ENCODE measurements at regions not wholly inside any gene's neighbourhood (a gene's known extent, or its start where the extent isn't known, plus 50 kb on each side); places are given as distances from the start of the nearest gene placed in this dataset.

DNA sequence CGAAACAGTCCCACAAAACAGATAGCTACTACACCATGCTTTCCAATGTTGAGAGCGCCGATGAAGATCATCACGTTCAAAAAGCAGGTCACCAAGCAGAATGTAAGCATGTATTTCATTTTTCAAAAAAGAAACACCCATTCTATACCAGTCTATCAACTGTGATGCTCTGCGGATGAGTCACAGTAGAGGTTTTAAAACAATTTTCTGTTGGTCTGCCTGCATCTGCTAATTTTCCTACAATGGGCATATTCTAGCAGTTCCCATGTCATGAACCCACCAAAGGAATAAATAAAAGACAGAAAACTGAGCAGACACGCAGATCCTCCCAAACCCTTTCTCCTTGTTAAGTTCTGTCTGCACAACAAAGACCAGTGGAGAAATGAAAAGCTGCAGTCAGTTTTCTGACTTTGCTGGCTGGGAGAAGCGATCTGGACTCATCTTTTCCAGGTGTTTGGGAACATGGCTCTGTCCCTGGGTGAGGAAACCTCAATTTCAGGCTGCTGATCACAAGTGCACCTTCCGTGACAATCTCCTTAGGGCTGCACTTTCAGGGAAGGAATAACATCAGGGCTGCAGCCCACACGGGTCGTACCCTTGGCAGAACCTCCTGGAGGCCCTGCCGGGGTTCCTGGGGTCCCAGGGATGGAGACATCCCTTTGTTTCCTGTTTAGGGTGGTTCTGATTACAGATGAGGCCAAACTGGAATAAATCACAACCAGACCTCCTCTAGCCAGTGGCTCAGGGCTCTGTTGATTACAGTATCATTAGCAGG lies 200.1 kb downstream of the BMP7 start:
- no peak for DNase-seq

DNA sequence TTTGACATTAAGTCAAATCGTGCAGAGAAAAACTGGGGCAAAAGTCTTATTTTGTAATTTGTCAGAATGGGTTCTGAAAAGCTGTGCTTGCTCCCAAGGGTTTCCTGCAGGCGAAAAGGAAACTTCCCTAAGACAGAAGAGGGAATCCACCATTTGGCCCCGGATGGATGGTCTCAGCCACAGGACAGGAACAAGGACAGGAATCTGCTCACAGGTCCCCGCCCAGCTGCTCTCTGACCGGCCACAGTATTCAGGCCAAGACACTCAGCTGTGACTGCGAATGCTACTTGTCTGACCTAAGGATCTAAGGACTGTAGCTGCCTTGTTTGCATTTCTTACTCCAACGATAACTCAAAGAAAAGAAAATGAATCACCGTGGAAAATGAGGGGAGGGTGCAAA lies 197.0 kb downstream of the BMP7 start:
- DNase-seq = no peak

DNA sequence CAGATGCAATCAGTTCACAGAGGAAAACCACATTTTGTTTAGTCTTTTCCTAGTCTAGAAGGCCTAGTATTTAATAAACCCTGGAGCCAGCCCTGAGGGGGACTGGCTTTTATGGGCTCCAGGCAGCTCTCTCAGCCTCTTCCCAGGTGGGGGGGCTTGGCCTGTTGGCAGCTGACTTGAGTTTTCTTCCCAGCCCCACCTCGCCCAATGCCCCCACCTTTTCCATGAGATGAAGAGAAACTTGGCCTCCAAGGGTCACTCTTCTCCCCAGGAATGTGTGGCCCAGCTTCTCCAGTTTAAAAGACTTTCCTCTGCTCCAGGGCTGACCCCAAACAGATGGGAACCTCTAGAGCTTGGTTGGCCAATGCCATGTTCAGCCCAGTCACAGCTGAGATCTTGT lies 196.1 kb downstream of the BMP7 start:
- no peak for DNase-seq

DNA sequence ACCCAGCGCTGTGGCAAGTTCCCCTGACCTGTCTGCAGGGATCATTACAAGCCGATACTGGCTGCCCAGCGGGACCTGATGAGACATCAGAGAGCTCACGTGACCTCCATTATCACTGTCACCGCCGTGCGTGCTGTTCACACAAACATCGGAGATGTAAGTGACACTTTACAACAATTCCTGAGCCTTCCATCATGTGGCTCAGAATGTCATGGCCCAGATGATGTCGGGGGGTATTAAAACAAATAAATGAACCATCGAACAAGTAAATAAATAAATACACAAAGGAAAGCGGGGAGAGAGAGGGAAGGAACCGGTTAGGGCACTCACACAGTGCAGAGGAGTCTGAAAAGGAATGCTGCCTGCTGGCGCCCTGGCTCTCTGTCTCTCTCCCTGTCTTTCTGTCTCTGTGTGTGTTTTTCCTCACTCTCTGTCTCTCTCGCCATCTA lies 195.1 kb downstream of the BMP7 start:
- no peak for DNase-seq

DNA sequence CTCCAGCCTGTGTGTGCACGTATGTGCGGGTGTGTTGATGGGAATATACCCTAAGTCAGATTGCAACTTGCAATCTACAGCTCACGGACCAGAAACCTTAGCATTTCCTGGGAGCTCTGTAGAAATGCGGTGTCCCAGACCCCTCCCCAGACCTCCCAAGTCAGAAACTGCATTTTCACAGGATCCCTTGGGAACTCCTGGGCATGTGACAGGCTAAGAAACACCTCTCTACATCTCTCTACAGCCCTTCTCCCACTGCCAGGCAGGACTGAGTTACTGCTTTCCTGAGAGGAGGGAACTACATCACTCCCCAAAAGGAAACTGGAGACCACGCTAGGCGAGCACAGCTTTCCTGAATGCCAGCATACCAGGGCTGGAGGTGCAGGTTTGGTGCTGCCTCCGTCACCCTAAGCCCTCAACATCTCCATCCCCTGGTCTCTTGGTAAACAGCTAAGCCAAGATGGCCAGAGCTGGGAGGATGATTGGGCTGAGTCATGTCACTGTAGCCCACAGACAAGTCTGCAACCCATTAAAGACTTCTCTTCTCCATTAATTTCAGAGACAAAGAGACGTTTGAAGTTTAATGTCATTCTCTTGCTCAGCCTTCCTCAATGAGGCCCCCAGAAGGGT lies 194.4 kb downstream of the BMP7 start:
- DNase-seq = no peak

DNA sequence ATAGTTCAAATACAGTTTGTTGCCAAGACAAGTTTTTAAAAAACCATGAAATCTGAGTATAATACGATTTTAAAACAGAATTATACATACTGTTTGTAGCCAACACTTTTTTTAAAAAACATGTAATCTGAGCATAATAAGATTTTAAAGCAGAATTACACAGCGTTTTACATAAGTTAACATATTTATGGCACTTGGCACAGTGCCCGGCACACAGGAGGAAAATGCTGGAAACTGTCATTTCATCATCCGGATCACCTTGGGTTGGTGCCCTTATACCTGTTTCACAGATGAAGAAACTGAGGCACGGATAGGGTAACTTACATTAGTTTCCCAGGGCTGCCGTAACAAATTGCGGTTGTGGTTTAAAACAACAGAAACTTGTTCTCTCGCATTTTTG lies 193.0 kb downstream of the BMP7 start:
- no peak for DNase-seq

DNA sequence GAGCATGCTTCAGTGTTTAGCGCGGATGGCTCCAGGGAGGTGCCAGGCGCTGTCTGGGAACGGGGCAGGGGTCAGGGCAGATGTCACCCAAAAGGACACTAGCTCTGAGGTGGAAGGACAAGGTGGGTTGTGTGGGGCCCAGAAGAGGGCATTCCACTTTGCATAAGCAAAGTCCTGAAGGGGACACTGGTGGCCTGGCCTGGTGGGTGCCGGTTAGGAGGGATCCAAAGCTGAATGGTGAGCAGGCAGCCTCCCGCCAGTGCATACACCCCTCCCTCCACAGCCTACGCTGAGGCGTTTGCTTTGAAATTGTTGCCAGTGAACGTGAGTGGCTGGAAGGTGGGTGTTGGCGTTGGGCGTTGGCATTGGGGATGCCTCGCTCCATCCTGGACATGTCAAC lies 192.1 kb downstream of the BMP7 start:
- DNase-seq = no peak

DNA sequence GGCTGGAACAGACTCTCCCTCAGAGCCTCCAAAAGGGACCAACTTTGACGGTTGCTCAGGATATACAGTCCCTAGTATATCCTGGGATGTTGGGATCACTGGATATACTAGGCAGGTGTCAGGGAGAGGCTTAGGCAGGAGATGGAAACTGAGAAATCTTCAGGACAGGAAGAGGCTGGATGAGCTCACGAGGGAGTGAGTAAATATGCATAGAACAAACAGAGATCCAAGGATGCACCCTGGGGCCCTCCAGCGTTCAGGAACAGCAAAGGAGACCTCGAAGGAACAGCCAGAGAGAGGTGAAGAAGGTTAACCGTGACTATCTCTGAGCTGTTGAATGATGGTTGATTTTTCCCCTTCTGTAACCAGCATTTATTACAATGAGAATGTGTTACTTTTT lies 191.3 kb downstream of the BMP7 start:
- DNase-seq = no peak

DNA sequence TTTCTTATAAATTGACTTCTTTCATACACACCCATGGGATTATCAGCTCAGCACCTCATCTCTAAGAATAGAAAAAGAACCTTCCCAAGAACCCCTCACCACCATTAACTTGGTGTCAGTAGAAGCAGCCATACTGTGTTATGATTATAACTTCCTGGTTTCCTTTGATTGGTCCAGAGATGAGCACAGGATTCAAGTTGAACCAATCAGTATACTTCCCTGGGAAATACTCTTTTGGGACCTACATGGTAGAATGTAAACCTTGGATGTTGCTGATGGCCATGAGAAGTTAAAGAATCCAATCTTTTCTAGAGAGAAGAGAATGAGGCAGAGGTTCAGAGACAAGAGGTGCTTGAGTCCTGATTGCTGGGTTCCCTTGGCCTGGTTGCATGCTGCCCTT lies 190.8 kb downstream of the BMP7 start:
- DNase-seq = no peak

DNA sequence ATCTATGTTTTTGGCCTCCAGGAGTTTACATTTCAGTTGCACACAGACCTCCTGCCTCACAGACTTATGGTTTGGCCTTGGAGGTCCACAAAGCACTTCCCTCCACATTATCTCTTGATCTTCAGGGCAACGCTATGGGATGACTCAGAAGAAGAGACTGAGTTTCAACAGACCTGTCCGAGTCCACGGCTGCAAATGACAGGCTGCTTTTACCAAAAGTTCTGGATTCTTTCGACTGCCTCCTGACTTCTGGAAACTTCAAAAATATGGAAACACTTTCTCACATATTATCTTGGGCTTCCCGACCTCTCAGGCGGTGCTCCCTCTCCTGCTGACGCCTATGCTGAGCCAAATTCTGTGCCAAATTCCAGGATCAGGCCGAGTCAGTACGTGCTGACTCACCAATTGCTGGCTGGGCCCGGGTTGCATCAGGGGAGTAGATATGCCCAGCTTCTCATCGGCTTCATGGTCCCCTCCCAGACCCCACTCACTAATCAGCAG lies 190.2 kb downstream of the BMP7 start:
- DNase-seq = no peak

DNA sequence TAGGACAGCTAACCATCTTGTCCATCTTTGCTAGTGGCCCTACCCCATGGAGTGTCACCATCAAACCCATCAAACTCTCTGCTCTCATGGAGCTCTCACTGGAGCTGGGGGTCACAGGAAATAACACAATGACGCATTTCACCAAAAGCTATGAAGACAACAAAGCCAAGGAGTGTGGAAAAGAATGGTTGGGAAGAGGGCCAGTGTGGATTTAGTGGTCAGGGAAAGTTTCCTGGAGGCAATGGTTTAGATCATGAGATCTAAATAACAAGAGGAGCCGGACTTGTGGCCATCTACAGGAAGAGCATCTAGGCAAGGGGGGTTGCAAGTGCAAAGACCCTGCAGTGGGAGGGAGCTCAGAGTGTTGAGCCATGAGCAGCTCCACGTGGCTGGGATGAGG lies 189.5 kb downstream of the BMP7 start:
- DNase-seq = no peak

DNA sequence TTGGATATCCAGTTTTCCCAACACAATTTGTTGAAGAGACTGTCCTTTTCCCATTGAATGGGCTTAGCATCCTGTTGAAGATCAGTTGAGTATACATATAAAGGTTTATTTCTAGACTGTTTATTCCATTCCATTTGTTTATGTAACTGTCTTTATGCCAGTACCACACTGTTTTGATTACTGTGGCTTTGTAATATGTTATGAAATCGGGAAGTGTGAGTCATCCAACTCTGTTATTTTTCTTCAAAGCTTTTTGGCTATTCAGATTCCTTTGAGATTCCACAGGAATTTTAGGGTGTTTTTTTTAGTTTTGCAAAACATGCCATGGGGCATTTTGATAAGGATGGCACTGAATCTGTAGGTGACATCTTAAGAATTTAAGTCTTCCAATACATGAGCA lies 188.3 kb downstream of the BMP7 start:
- DNase-seq = no peak

DNA sequence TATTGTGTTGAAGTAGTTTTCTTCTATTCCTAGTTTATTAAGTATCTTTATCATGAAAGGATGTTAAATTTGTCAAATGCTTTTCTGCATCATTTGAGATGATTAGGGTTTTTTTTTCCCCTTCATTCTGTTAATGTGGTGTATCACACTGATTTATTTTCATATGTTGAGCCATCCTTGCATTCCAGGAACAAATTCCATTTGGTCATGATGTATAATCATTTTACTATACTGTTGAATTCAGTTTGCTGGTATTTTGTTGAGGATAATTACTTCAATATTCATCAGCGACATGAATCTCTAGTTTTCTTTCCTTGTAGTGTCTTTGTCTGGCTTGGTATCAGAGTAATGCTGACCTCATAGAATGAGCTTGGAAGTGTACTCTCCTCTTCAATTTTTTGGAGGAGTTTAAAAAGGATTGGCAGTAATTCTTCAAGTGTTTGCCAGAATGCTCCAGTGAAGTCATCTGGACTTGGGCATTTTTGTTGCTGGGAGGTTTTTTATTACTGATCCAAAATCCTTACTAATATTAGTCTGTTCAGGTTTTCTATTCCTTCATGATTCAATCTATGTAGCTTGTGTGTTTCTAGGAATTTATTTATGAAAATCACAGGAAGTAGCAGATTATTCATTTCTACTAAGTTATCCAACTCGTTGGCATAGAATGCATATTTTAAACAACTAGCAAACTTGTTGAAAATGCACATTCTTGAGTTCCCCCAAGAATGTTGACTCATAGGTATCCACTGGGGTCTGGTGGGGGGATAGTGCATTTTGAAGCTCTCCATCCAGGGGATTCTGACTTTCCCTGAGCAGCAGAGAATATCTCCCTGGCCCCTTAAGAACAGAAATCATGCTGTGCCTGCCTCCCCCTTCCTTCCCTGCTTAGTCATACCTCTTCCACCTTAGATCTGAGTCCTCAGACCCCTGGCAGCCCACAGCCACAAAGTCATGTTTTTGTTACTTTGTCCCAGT lies 187.1 kb downstream of the BMP7 start:
- DNase-seq = no peak

DNA sequence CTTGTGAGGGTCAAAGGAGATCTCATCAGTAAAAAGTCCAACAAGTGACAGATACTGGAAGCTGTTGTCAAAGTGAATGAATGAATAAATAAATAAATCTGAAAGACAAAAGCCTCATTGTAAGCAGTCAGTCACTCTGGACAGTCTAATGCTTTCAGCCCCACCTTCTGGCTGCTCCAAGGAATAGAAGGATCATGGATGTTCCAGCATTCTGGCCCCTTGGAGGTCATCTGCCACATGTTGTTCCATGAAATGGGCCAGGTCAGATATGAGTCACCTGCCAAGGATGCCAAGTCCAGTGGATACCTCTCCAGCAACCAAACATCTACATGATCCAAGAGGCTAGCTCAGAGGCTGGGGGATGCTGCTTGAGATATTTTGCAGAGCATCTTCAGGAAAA lies 185.6 kb downstream of the BMP7 start:
- no peak for DNase-seq

DNA sequence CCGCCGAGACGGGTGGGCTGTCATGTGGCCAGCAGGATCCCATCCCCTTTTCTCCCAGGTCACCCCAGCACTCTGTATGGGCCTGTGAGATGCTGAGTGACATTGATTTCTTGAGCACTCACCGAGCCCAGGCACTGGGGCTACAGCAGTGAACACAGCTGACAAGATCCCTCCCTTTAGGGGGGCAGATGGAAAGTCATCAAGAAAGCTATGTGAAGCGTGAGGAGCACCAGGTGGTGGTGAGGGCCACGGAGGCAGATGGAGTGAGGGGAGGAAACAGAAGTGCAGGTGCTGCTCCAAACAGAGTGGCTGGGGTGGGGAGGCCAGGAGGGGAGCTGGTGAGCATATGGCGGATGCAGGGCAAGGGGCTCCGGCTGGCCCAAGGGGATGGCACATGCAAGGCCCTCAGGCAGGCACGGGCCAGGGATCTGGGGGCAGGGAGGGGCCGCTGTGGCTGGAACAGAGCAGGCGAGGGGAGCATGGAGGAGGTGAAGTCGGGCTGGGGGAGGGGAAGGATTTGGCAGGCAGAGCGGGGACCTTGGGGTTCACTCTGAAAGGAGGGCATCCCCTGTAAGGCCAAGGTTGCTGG lies 184.0 kb downstream of the BMP7 start:
- no peak for DNase-seq

DNA sequence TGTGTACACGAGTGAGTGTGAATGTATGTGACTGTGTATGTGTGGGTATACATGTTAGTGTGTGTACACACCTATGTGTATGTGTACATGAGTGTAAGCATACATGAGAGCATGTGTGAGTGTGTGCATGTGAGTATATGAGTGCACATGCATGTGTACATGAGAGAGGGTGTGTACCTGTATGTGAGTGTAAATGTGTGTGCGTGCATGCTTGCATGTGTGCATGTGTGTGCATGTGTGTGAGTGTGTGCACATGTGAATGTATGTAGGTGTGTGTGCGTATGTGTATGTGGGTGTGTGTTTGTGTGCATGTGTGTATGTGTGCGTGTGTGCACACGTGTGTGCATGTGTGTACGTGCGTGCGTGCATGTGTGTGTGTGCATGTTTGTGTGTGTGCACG lies 183.4 kb downstream of the BMP7 start:
- DNase-seq = no peak

DNA sequence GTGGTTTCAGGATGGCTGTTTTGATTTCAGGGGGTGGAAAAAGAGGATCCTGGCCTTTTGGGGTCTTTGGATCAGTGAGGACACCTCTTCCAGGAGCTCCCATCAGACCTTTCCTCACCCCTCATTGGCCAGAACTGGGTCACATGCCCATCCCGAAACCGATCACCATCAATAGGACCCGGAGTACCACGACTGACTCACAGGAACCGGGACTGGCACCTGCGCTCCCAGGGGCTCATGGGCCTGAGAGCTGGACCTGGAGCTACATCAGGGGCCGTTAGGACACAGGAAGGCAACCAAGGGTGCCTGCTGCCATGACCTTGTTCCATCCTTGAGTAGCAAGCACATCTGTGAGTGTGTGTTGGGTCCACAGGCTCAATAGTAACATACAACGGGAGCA lies 180.4 kb downstream of the BMP7 start:
- DNase-seq = no peak

DNA sequence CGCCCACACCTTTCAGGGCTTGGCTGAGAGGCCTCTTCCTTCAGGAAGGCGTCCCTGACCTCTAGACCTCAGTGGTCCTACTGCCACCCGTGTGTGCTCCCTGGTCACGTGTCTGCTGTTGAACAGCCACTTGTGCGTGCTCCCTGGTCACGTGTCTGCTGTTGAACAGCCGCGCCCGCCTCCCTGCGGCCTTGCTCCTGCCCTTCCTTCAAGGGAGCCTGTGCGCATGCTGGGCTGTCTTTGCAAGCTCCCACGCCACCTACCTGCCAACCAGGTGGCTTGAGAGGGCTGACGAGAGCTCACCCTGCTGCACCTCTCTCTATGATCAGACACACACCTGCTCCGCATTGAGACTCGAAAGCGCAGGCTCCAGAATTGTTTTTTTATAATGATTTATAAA lies 179.3 kb downstream of the BMP7 start:
- no peak for DNase-seq

DNA sequence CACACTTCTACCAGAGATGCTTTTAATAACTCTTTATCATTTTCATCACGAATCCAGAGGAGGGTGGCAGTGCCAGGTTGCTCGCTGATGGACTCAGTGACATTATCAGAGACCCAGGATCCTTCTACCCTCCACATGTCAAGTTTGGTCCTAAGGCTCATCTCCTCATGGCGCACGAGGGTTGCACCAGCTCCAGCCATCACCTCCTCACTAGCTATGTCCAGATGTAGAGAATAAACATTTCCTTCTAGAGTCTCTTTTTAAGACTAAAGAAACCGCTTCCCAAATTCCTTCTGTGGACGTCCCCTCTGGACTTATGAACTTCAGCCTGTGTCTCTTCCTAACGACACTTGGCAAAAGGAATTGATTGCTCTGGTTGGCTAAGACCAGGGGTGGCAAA lies 178.7 kb downstream of the BMP7 start:
- no peak for DNase-seq

DNA sequence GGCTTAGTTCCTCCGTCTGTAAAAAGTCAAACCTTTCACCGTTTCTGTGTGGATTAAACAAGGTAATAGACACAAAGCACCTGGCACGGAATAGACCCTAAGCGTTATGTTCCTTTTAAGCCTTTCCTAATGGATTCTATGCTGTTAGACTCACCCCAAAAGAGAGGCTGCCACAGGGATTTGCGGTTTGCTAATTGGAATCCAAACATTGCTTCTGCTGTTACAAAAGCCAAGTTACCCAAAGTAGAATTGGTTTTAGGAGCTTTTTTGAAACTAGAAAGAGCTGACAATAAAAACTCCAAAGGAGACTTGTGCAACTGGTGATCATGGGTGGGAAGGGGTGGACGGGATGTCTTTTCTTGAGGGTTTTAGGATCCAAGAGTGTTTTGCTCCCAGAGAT lies 178.0 kb downstream of the BMP7 start:
- no peak for DNase-seq

DNA sequence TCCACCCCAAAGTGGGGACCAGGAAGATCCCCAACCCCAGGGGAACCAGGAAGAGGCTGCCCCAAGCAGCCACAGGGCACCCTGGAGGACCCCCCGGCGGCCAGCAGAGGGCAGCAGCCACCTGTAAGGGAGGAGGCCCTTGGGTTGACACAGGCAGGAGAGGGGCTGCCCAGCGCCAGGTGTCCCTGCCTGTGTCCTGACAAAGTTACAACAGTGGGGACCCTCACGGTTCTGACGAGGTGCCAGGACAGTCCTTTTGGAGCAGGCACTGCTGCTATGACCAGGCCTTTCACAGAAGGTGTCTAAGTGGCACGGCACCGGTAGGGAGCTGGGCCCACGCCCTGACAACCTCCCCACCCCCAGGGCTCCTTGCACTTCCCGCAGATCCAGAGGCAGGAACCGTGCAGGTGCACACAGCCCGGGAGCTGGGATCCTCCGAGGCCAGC lies 176.7 kb downstream of the BMP7 start:
- DNase-seq = no peak

DNA sequence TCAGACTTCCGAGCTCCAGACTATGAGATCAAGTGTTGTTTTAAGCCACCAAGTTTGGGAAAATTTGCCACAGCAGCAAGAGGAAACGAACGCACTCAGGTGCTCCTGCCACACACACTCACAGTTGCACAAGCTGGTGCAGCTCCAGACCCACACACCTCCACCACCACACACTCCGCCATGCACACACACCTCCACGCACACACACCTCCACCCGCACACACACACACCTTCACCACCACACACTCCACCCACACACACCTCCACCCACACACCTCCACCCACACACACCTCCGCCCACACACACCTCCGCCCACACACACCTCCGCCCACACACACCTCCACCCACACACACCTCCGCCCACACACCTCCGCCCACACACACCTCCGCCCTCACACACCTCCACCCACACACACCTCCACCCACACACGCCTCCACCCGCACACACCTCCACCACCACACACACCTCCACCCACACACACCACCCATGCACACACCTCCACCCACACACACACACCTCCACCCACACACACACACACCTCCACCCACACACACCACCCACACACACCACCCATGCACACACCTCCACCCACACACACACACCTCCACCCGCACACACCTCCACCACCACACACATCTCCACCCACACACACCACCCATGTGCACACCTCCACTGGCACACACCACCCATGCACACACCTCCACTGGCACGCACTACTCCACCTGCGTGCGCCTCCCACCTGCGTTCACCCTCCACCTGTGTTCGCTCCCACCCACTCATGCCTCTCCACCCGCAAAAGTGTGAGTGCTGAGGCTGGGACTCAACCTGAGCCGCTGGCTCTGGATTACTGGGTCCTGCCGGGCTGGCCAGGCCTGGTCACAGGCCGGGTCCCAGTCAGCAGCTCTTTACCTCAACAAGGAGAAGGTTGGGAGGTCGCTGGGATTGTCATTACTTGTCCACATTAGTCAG lies 175.6 kb downstream of the BMP7 start:
- DNase-seq = no peak
